Activated CD8-positive, alpha-beta memory T cell treated with anti-CD3 and anti-CD28 coated beads for 36 hours (primary cell): ENCODE measurements at regions not wholly inside any gene's neighbourhood (a gene's known extent, or its start where the extent isn't known, plus 50 kb on each side); places are given as distances from the start of the nearest gene placed in this dataset.

Experiments
- CTCF ChIA-PET: fragments of 350-600 bp; sonication (Branson Sonifier 250); formaldehyde crosslinking; loops from one replicate; lab custom pipeline; 2021; ENCODE audit warnings: antibody characterized with exemption; lab: Charles Lee
- POLR2A ChIA-PET: fragments of 350-600 bp; sonication (Branson Sonifier 250); formaldehyde crosslinking; loops from one replicate; lab custom pipeline; 2021; ENCODE audit warnings: antibody characterized with exemption; lab: Charles Lee

GRCh38 chr20:20849161-20849560, 136.7 kb upstream of the RALGAPA2 start:
- ChIA-PET CTCF (interaction anchor here (0.6 kb wide), 1 partner anchor 199 kb away, joined by 3 read pairs; no protein-coding TSS in a partner anchor), POLR2A (no interaction called here)

GRCh38 chr20:20847814-20848213, 135.4 kb upstream of the RALGAPA2 start:
- ChIA-PET CTCF (no interaction called here), POLR2A (no interaction called here)

- CTCF ChIA-PET = no interaction called here
- POLR2A ChIA-PET = no interaction called here
Observed at GRCh38 chr20:20843982-20844381, 131.5 kb upstream of the RALGAPA2 start.

DNA sequence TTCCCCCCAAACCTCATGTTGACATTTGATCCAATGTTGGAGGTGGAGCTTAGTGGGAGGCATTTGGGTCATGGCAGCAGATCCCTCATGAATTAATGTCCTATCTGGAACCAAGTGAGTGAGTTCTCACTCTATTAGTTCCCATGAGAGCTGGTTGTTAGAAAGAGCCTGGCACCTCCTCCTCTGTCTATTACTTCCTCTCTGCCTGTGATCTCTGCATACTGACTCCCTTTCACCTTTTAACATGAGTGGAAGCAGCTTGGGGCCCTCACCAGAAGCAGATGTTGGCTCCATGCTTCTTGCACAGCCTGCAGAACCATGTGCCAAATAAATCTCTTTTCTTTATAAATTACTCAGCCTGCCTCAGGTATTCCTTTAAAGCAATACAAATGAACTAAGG, 127.3 kb upstream of the RALGAPA2 start:
- CTCF ChIA-PET = no interaction called here
- POLR2A ChIA-PET = no interaction called here

GRCh38 chr20:20837574-20838021, 125.2 kb upstream of the RALGAPA2 start:
- POLR2A ChIA-PET = no interaction called here

GRCh38 chr20:20836836-20837235, 124.4 kb upstream of the RALGAPA2 start:
- ChIA-PET CTCF (interaction anchor here (1.2 to 2.1 kb wide), 4 partner anchors 12 to 734 kb away, joined by 3 to 7 read pairs (median 4); no protein-coding TSS in a partner anchor), POLR2A (no interaction called here)

More at GRCh38 chr20:20837574-20838021, 125.2 kb upstream of the RALGAPA2 start:
- CTCF ChIA-PET = interaction anchor here (1.1 to 2.1 kb wide), 5 partner anchors 12 to 733 kb away, joined by 3 to 8 read pairs (median 5); no protein-coding TSS in a partner anchor

DNA sequence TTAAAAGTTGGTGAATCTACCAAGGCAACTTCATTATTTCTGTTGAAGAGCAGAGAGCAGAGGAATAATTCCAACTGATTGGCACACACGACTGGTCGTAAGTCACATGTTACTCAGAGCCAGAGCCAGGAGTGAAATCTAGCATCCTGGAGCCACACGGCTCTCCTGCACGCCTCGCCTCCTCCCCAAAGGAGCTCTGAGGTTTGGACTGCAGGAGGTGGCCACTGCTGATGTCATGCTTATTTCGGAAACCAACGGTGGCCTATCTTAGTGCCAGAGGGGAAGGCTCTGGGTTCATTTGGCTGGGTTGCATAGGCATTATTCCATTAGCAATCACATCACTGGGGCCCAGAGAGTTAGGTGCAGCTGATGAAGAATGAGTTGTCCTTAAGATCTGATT, 123.5 kb upstream of the RALGAPA2 start:
- POLR2A ChIA-PET = no interaction called here
- CTCF ChIA-PET = interaction anchor here (1.2 to 1.7 kb wide), 2 partner anchors 11 to 24 kb away, joined by 3 to 5 read pairs; no protein-coding TSS in a partner anchor

DNA sequence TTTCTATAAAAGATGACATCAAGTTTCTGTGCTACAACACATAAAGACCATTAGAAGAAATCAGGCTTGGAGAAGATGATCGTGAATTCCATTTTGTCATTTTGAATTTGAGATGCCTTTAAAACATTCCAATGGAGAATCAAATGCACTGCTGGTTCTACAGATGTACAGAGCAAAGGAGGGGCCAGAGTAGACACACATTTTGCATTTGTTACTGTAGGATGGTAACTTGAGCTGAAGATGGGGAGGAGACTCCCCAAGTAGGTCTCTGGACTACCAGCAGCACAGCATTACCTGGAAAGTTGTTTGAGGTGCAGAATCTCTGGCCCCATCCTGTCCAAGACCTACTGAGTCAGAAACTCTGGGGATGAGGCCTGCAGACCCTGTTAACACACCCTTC, 121.6 kb upstream of the RALGAPA2 start:
- ChIA-PET POLR2A (no interaction called here), CTCF (no interaction called here)

GRCh38 chr20:20832715-20833114, 120.3 kb upstream of the RALGAPA2 start:
- ChIA-PET CTCF (no interaction called here), POLR2A (no interaction called here)

GRCh38 chr20:20831794-20832193, 119.3 kb upstream of the RALGAPA2 start:
- POLR2A ChIA-PET = no interaction called here
- CTCF ChIA-PET = no interaction called here

- ChIA-PET CTCF (no interaction called here), POLR2A (no interaction called here)
Observed at GRCh38 chr20:20829681-20830080, 117.2 kb upstream of the RALGAPA2 start.

- POLR2A ChIA-PET = no interaction called here
- CTCF ChIA-PET = no interaction called here
Observed at GRCh38 chr20:20827992-20828597, 115.7 kb upstream of the RALGAPA2 start.

GRCh38 chr20:20824924-20825584, 112.6 kb upstream of the RALGAPA2 start:
- POLR2A ChIA-PET = no interaction called here
- CTCF ChIA-PET = interaction anchor here (0.6 to 1.7 kb wide), 8 partner anchors 12 to 425 kb away, joined by 3 to 8 read pairs (median 4); no protein-coding TSS in a partner anchor

- ChIA-PET CTCF (interaction anchor here (0.5 to 1.2 kb wide), 2 partner anchors 13 to 733 kb away, joined by 3 to 4 read pairs; no protein-coding TSS in a partner anchor), POLR2A (no interaction called here)
Observed at GRCh38 chr20:20823476-20823881, 111.0 kb upstream of the RALGAPA2 start.

- ChIA-PET CTCF (no interaction called here), POLR2A (no interaction called here)
Observed at GRCh38 chr20:20821484-20822260, 109.2 kb upstream of the RALGAPA2 start.

DNA sequence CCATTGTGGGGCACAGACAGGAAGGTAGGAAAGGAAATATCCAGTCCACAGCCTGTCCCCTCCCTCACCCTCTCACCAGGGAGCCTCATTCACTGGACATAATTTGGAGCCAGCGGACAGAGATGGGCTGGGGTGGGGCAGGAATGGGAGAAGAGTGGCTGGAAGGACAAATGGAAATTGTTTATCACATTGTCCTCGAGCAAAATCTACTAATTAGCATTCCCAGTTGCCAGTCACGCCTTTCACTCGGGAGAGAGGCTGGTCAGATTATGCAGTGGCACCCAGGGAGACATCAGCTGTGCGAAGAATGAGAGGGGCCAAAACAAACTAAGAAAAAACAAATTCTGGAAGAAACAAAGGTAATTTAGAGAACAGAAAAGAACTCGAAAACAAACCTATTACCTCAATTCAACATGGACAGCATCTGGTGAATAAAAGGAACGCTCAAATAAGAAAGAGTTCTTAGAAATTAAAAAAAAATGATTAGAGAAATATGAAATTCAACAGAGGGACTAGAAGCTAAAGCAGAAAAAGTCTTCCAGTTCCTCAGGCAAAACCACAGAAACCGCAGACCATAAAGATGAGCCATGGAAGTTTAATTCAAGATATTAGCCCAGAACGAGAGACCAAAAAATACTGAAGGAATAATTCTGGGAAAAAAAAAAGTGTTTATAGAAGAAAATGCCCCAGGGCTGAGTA, 108.5 kb upstream of the RALGAPA2 start:
- POLR2A ChIA-PET = no interaction called here
- CTCF ChIA-PET = no interaction called here

DNA sequence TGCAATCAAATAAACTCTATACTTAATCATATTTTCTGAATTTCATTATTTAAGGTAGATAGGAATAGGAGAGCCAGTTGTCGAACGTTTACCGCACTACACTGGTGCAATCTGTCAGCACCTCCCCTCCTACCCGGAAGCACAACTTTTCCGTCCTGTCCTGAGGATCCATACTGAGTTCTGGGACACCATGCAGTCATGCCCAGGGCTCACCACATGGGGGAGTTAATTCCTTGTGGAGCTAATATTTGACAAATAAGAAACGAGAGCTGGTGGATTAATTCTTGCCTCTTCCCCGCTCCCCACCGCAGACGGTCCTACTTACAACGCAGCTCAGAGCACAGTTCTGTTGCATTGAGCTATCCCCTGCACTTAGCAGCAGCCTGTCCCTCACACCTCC, 107.7 kb upstream of the RALGAPA2 start:
- POLR2A ChIA-PET = no interaction called here
- CTCF ChIA-PET = no interaction called here

- ChIA-PET POLR2A (no interaction called here), CTCF (no interaction called here)
Observed at GRCh38 chr20:20816969-20817755, 104.7 kb upstream of the RALGAPA2 start.
